K562 (cell line): ENCODE measurements at regions not wholly inside any gene's neighbourhood (a gene's known extent, or its start where the extent isn't known, plus 50 kb on each side); places are given as distances from the start of the nearest gene placed in this dataset.

Experiments
- ATAC-seq: fragments of 200-7000 bp; cut with Tn5 transposase; 3 replicates; pipeline ENCODE4 v1.9.1; 2020; ENCODE audit warnings: moderate library complexity
- BruUV-seq: library from RNA; stranded (reverse); fragments of 400-500 nt; replicated peaks from 2 replicates; lab custom pipeline; 2021; lab: Mats Ljungman, UMichigan
- CTCF ChIA-PET: fragments of 300-600 bp; formaldehyde crosslinking; extraction: SDS; loops from one replicate; lab custom pipeline; 2021; ENCODE audit warnings: low intra/inter-chr PET ratio; lab: Yijun Ruan, JAX
- POLR2A ChIA-PET: fragments of 300-600, 350-650 bp; sonication (Branson Sonifier 250); formaldehyde crosslinking; extraction: SDS; loops from one replicate; lab custom pipeline; 2021; ENCODE audit warnings: antibody characterized with exemption, inconsistent platforms; lab: Yijun Ruan, JAX
- DNase-seq, 4 experiments: peaks; one replicate each; pipeline versions ENCODE4 v3.0.0 to v3.0.0-alpha.2; 2011 to 2018; ENCODE audit warnings: low spot score in 3 of 4, mixed read lengths in 3 of 4; ENCODE audit errors: extremely low read depth in 1 of 4
- FAIRE-seq: peaks from 2 replicates; lab custom pipeline; 2011; peaks lifted over from hg19 to GRCh38; lab: Jason Lieb, UNC
- H2AFZ ChIP-seq: 2 replicates; pipeline ENCODE4 v1.6.0; 2011; ENCODE audit warnings: low read depth, low read length, control low read depth, inconsistent platforms
- H3K27ac ChIP-seq: fragments of 200-600 bp; 3 replicates; pipeline ENCODE4 v1.8.0; 2011; ENCODE audit warnings: low read depth, mild to moderate bottlenecking, control low read depth, inconsistent platforms, low read length, moderate library complexity, mixed read lengths; ENCODE audit errors: extremely low read depth
- H3K27me3 ChIP-seq, 2 experiments: fragments of 300-600 bp in 1 of 2; 2 replicates in 1 of 2; 3 replicates in 1 of 2; pipeline versions ENCODE4 v1.6.0 to v1.8.0; 2011; ENCODE audit warnings: inconsistent platforms in 2 of 2, low read length in 2 of 2, mild to moderate bottlenecking in 1 of 2, mixed read lengths in 1 of 2, moderate library complexity in 1 of 2; ENCODE audit not compliant: control insufficient read depth in 2 of 2, insufficient read depth in 2 of 2
- H3K36me3 ChIP-seq: fragments of 300-600 bp; 3 replicates; pipeline ENCODE4 v1.8.0; 2011; ENCODE audit warnings: mild to moderate bottlenecking, low read length, inconsistent platforms; ENCODE audit not compliant: control insufficient read depth, insufficient read depth
- H3K4me1 ChIP-seq, 2 experiments: fragments of 200-600 bp in 1 of 2; replicated peaks in 1 of 2; 2 replicates in 1 of 2; 3 replicates in 1 of 2; pipeline versions ENCODE4 v1.5.1 to v1.8.0; 2011; ENCODE audit warnings: inconsistent platforms in 2 of 2, low read length in 2 of 2, mild to moderate bottlenecking in 1 of 2, mixed read lengths in 1 of 2, moderate library complexity in 1 of 2; ENCODE audit not compliant: control insufficient read depth in 2 of 2, insufficient read depth in 2 of 2
- H3K4me2 ChIP-seq: 2 replicates; pipeline ENCODE4 v1.6.1; 2011; ENCODE audit warnings: low read length, control low read depth, inconsistent platforms, mixed read lengths; ENCODE audit not compliant: insufficient read depth
- H3K4me3 ChIP-seq: fragments of 200-600 bp; sonication (generic), shearing (Covaris generic); 2 replicates; pipeline ENCODE4 v1.5.1; 2016; ENCODE audit warnings: control low read depth, inconsistent platforms
- H3K79me2 ChIP-seq: fragments of 200-600 bp; 3 replicates; pipeline ENCODE4 v1.8.0; 2011; ENCODE audit warnings: low read length, inconsistent platforms; ENCODE audit not compliant: control insufficient read depth, insufficient read depth
- H3K9ac ChIP-seq, 2 experiments: 2 replicates each; pipeline versions ENCODE4 v1.6.0 to v1.6.1; 2011; ENCODE audit warnings: low read depth in 2 of 2, low read length in 2 of 2, control low read depth in 1 of 2, inconsistent platforms in 1 of 2, mild to moderate bottlenecking in 1 of 2, mixed read lengths in 1 of 2; ENCODE audit not compliant: insufficient read depth in 1 of 2
- H3K9me1 ChIP-seq: one replicate; pipeline ENCODE4 v1.6.0; 2011; ENCODE audit warnings: inconsistent platforms, mild to moderate bottlenecking, low read length, moderate library complexity; ENCODE audit not compliant: control insufficient read depth, insufficient read depth
- H3K9me3 ChIP-seq: replicated peaks from 2 replicates; pipeline ENCODE4 v1.5.1; 2011; ENCODE audit warnings: low read depth, low read length, inconsistent platforms; ENCODE audit not compliant: control insufficient read depth, insufficient read depth
- H4K20me1 ChIP-seq: replicated peaks from 2 replicates; pipeline ENCODE4 v1.6.1; 2011; ENCODE audit warnings: low read length, inconsistent platforms, mixed read lengths; ENCODE audit not compliant: control insufficient read depth, insufficient read depth
- BCOR ChIP-seq: fragments of 450-650 bp; IDR thresholded peaks from 2 replicates; pipeline ENCODE4 v1.6.1; 2016
- CBFA2T3 ChIP-seq: fragments of 450-650 bp; IDR thresholded peaks from 2 replicates; pipeline ENCODE4 v1.6.1; 2017
- CBX1 ChIP-seq: sonication (generic); IDR thresholded peaks from 2 replicates; pipeline ENCODE4 v1.6.1; 2016; ENCODE audit warnings: antibody characterized with exemption, low read depth, mild to moderate bottlenecking
- CBX5 ChIP-seq: IDR thresholded peaks from 2 replicates; pipeline ENCODE4 v1.6.1; 2014; ENCODE audit warnings: low read depth, borderline replicate concordance
- ELF1 ChIP-seq: fragments of 200-800 bp; sonication (Bioruptor generic); IDR thresholded peaks from 2 replicates; pipeline ENCODE4 v1.6.1; 2016; ENCODE audit warnings: missing genetic modification characterization, missing compliant biosample characterization
- FOXJ3 ChIP-seq: sonication (generic); formaldehyde crosslinking; IDR thresholded peaks from 2 replicates; pipeline ENCODE4 v1.4.0; 2020; ENCODE audit warnings: mild to moderate bottlenecking, missing genetic modification reagents
- HBP1 ChIP-seq: fragments of 450-650 bp; formaldehyde crosslinking; IDR thresholded peaks from 2 replicates; pipeline ENCODE4 v1.4.0; 2022; ENCODE audit warnings: missing genetic modification characterization
- HNRNPL ChIP-seq: fragments of 200-400 bp; formaldehyde crosslinking; IDR thresholded peaks from 2 replicates; pipeline ENCODE4 v1.6.1; 2017; ENCODE audit warnings: low read depth, mild to moderate bottlenecking, low read length
- MCM5 ChIP-seq: fragments of 450-650 bp; IDR thresholded peaks from 2 replicates; pipeline ENCODE4 v1.6.1; 2016; ENCODE audit warnings: low read depth
- NFIX ChIP-seq: fragments of 250-450 bp; sonication (Bioruptor Pico); IDR thresholded peaks from 2 replicates; pipeline ENCODE4 v1.4.0; 2020; ENCODE audit warnings: low read depth, mild to moderate bottlenecking, moderate library complexity
- PHF21A ChIP-seq: fragments of 450-650 bp; IDR thresholded peaks from 2 replicates; pipeline ENCODE4 v1.6.1; 2017; ENCODE audit warnings: low read depth, borderline replicate concordance
- SPI1 ChIP-seq: IDR thresholded peaks from 2 replicates; pipeline ENCODE4 v1.6.1; 2011; ENCODE audit warnings: low read depth, low read length, control low read depth, borderline replicate concordance
- STAG1 ChIP-seq: sonication (generic); formaldehyde crosslinking; IDR thresholded peaks from 2 replicates; pipeline ENCODE4 v1.5.0; 2020; ENCODE audit warnings: missing genetic modification reagents, borderline replicate concordance
- U2AF2 ChIP-seq: fragments of 200-400 bp; formaldehyde crosslinking; optimal IDR thresholded peaks from 2 replicates; pipeline ENCODE3; 2017; ENCODE audit warnings: low read depth, mild to moderate bottlenecking, low read length
- YY1 ChIP-seq, 3 experiments: IDR thresholded peaks; 2 replicates each; pipeline ENCODE4 v1.6.1; 2011; ENCODE audit warnings: low read length in 2 of 3, mild to moderate bottlenecking in 2 of 3, moderate library complexity in 2 of 3, borderline replicate concordance in 1 of 3, control low read depth in 1 of 3, low read depth in 1 of 3; ENCODE audit not compliant: insufficient read depth in 3 of 3, insufficient replicate concordance in 2 of 3, control insufficient read depth in 1 of 3, insufficient read length in 1 of 3; ENCODE audit errors: extremely low read depth in 1 of 3
- ZNF707 ChIP-seq: fragments of 250-450 bp; sonication (Bioruptor Pico); conservative IDR thresholded peaks from 2 replicates; pipeline ENCODE4 v1.8.0; 2022; ENCODE audit warnings: inconsistent platforms, mild to moderate bottlenecking, moderate library complexity
- WGBS: fragments of 100-300 bp; shearing (Covaris generic); methylation state at CpG from one replicate; pipeline ENCODE4 v1.1.6; 2016; ENCODE audit warnings: low coverage, mixed read lengths; ENCODE audit not compliant: insufficient coverage; ENCODE audit errors: missing lambda C conversion rate; 5-methylcytosine and 5-hydroxymethylcytosine counted together
- in situ Hi-C: fragments of 300-500 bp; cut with MboI; formaldehyde crosslinking; loops from 4 replicates; pipeline ENCODE4 v1.15.0; 2018; ENCODE audit warnings: inconsistent platforms, mixed read lengths
- intact Hi-C: fragments of 100-400 bp; cut with micrococcal nuclease; formaldehyde crosslinking; loops from 2 replicates; pipeline ENCODE4 v1.14.2; 2022
- TF ChIP-seq, protein P1 (sequence below), 2 experiments: fragments of 450-650 bp in 1 of 2; sonication (generic) in 1 of 2; formaldehyde crosslinking in 1 of 2; IDR thresholded peaks in 1 of 2; conservative IDR thresholded peaks in 1 of 2; 2 replicates each; pipeline versions ENCODE4 v1.6.1 to v1.8.1; 2016 to 2023; ENCODE audit warnings: mild to moderate bottlenecking in 2 of 2, moderate library complexity in 2 of 2, inconsistent platforms in 1 of 2, missing genetic modification reagents in 1 of 2
- TF ChIP-seq, protein P2 (sequence below): IDR thresholded peaks from 2 replicates; pipeline ENCODE4 v1.6.1; 2011; ENCODE audit warnings: borderline replicate concordance, low read depth, mild to moderate bottlenecking, moderate library complexity, low read length; ENCODE audit not compliant: insufficient read depth, poor library complexity, severe bottlenecking

GRCh38 chr12:124469193-124469888, 98.1 kb downstream of the NCOR2 start:
- ChIA-PET POLR2A (interaction anchor here (0.6 kb wide), 1 partner anchor 9 kb away, joined by 3 read pairs; no protein-coding TSS in a partner anchor), CTCF (no interaction called here)
- H3K4me1 ChIP-seq = peaks cover 0 to 7% of the 10 kb centered on the region in 2 experiments; a peak in 1 of 5 replicates
- H2AFZ ChIP-seq = no peak overlapping the region
- H3K9me3 ChIP-seq = peaks cover 17% of the 10 kb centered on the region
- in situ Hi-C loops (no loop called here), intact Hi-C loops (no loop called here)
- no peaks in the 10 kb centered on the region for H3K27me3 ChIP-seq
- peaks cover 65% of the 10 kb centered on the region; the same call in 2 of the 3 replicates for H3K36me3 ChIP-seq
- no peaks in the 10 kb centered on the region for H3K79me2 ChIP-seq
- DNase-seq = peak in 3 of 4 experiments; percentile 45 to 51 (median 47)
- no peak overlapping the region for H3K4me2 ChIP-seq
- no peak overlapping the region for H3K4me3 ChIP-seq
- BruUV-seq = no TSS peak
- H3K9ac ChIP-seq = no peak overlapping the region
- FAIRE-seq = peak; percentile 26
- 79% methylated on average over 11 of the region's 11 CpGs for WGBS
- no peaks in the 10 kb centered on the region for H4K20me1 ChIP-seq
- no peak for ATAC-seq
- no peaks in the 10 kb centered on the region for H3K9me1 ChIP-seq
- H3K27ac ChIP-seq = no peak overlapping the region
- TF ChIP-seq YY1 (IDR thresholded peaks at IDR 0.05; ENCODE audit: borderline replicate concordance in 1 of 3, control insufficient read depth in 1 of 3, extremely low read depth in 1 of 3, insufficient read depth in 3 of 3, insufficient read length in 1 of 3, insufficient replicate concordance in 2 of 3, low read depth in 1 of 3, low read length in 2 of 3) (peak in 1 of 3 experiments; percentile 33), HBP1 (CRISPR knock-in tag) (no peak), PHF21A (no peak), STAG1 (CRISPR knock-in tag) (no peak), U2AF2 (no peak), ELF1 (tag) (no peak), NFIX (CRISPR knock-in tag) (no peak), FOXJ3 (CRISPR knock-in tag) (no peak), CBX5 (peak; percentile 78; the same call in 1 of the 2 replicates), ZNF707 (no peak), CBFA2T3 (no peak), MCM5 (no peak), CBX1 (peak; percentile 82; the same call in 1 of the 2 replicates), SPI1 (no peak), HNRNPL (no peak), BCOR (no peak)
- TF ChIP-seq, protein P1, sequence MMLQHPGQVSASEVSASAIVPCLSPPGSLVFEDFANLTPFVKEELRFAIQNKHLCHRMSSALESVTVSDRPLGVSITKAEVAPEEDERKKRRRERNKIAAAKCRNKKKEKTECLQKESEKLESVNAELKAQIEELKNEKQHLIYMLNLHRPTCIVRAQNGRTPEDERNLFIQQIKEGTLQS (IDR thresholded peaks at IDR 0.05) = peak; percentile 32; the same call in 1 of the 2 replicates
- TF ChIP-seq, protein P1 (CRISPR knock-in tag; conservative IDR thresholded peaks at IDR 0.05) = no peak
- TF ChIP-seq, protein P2, sequence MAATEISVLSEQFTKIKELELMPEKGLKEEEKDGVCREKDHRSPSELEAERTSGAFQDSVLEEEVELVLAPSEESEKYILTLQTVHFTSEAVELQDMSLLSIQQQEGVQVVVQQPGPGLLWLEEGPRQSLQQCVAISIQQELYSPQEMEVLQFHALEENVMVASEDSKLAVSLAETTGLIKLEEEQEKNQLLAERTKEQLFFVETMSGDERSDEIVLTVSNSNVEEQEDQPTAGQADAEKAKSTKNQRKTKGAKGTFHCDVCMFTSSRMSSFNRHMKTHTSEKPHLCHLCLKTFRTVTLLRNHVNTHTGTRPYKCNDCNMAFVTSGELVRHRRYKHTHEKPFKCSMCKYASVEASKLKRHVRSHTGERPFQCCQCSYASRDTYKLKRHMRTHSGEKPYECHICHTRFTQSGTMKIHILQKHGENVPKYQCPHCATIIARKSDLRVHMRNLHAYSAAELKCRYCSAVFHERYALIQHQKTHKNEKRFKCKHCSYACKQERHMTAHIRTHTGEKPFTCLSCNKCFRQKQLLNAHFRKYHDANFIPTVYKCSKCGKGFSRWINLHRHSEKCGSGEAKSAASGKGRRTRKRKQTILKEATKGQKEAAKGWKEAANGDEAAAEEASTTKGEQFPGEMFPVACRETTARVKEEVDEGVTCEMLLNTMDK = peak; percentile 45
